ENCODE measurements at regions not wholly inside any gene's neighbourhood (a gene's known extent, or its start where the extent isn't known, plus 50 kb on each side); places are given as distances from the start of the nearest gene placed in this dataset.

DNA sequence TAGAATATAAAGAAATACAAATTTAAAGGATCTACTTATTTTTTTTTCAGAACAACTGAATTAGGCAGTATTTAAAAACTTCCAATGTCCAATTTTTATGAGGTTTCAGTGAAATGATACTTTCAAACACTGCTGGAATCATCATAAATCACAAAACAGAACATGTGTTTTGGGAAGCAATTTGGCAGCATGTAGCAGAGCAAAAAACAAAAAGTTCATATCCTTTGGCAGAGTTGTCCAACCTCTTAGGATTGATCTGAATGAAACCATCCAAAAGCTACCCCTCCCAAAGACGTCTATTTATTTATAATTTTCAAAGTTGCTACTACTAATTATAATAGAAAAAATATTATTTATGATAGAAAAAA, 192.4 kb upstream of the PUM3 start:
- TF ChIP-seq POLR2A (IDR thresholded peaks at IDR 0.05) (no peak), POLR2AphosphoS5 (IDR thresholded peaks at IDR 0.05) (no peak)
